ENCODE measurements at regions not wholly inside any gene's neighbourhood (a gene's known extent, or its start where the extent isn't known, plus 50 kb on each side); places are given as distances from the start of the nearest gene placed in this dataset.

DNA sequence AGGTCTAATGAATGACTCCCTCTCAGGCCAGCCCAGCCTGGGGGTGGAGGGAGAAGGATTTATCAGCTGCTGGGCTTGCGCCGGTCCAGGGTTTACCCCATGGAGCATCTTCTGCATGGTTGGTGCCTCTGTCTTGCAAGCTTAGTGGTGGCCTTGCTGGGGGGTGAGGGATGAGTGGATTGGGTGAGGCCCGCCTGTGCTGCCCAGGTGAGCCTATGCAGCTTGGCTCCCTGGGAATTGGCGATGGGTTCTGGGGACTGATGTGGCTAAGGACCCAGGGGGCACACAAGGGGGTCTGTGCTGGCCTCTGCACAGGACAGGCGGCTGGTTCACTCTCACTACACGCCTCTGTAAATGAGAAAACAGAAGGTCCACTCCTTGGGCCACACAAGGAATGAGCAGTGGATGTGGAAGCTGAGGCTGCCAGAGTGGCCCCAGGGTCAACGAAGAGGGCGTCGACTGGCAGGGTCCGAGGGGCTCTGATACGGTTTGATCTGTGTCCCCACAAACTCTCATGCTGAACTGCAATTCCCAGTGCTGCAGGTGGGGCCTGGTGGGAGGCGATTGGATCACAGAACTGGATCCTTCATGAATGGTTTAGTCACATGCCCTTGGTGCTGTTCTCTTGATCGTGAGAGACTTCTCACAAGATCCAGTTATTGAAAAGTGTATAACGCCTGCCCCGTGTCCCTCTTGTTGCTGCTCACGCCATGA lies 151.6 kb upstream of the HDAC4 start:
- ChIA-PET POLR2A (no interaction called here), RAD21 (ENCODE audit: unreplicated experiment) (no interaction called here), CTCF (no interaction called here), SMC1A (ENCODE audit: uncharacterized antibody, unreplicated experiment) (no interaction called here)
- no peak overlapping the region for H3K27ac ChIP-seq (ENCODE audit: control insufficient read depth, insufficient read depth)
- H2AFZ ChIP-seq (ENCODE audit: control insufficient read depth, low read depth, low read length) = no peak overlapping the region
- H4K20me1 ChIP-seq (ENCODE audit: control insufficient read depth, insufficient read depth) = no peaks in the 10 kb centered on the region
- H3K4me2 ChIP-seq (ENCODE audit: control insufficient read depth, insufficient read depth) = no peak overlapping the region
- 50% methylated on average over 16 of the region's 16 CpGs for WGBS (ENCODE audit: insufficient coverage, insufficient replicate concordance, low lambda C conversion rate, missing lambda C conversion rate)
- no peaks in the 10 kb centered on the region; a peak in 3 of 4 replicates for H3K27me3 ChIP-seq (replicated peaks in 1 of 2; ENCODE audit: control insufficient read depth in 2 of 2, insufficient read depth in 2 of 2, low read length in 1 of 2)
- no TSS peak for BruUV-seq (replicated peaks)
- H3K9me3 ChIP-seq (replicated peaks; ENCODE audit: control insufficient read depth, insufficient read depth, low read length) = no peaks in the 10 kb centered on the region
- no peaks in the 10 kb centered on the region for H3K4me1 ChIP-seq (ENCODE audit: control insufficient read depth, insufficient read depth, low read length)
- ATAC-seq (no peak), FAIRE-seq (no peak), DNase-seq (ENCODE audit: low read depth, low spot score) (no peak)
- H3K9ac ChIP-seq (ENCODE audit: control insufficient read depth, insufficient read depth, low read length) = no peak overlapping the region
- no peaks in the 10 kb centered on the region for H3K79me2 ChIP-seq (ENCODE audit: control insufficient read depth, insufficient read depth, low read length)
- no peaks in the 10 kb centered on the region for H3K36me3 ChIP-seq (ENCODE audit: control insufficient read depth in 2 of 2, insufficient read depth in 2 of 2, low read length in 1 of 2)
- in situ Hi-C loops (cut with MboI) = no loop called here
- no peak overlapping the region for H3K4me3 ChIP-seq
- intact Hi-C loops (cut with micrococcal nuclease; ENCODE audit: unreplicated experiment) = no loop called here
- TF ChIP-seq ZNF592 (IDR thresholded peaks at IDR 0.05) = no peak
- no peak for TF ChIP-seq ZNF384 (IDR thresholded peaks at IDR 0.05; ENCODE audit: borderline replicate concordance, low read depth, low read length)
- no peak for TF ChIP-seq POLR2A (IDR thresholded peaks at IDR 0.05; ENCODE audit: low read depth, low read length)
- TF ChIP-seq FOXK2 (IDR thresholded peaks at IDR 0.05) = no peak
- TF ChIP-seq SIN3A (IDR thresholded peaks at IDR 0.05; ENCODE audit: low read depth, low read length) = no peak
- no peak for TF ChIP-seq CBX3 (IDR thresholded peaks at IDR 0.05; ENCODE audit: borderline replicate concordance, low read depth)
- TF ChIP-seq NFYA (IDR thresholded peaks at IDR 0.05; ENCODE audit: borderline replicate concordance, low read depth, low read length) = no peak
- TF ChIP-seq, protein P1, sequence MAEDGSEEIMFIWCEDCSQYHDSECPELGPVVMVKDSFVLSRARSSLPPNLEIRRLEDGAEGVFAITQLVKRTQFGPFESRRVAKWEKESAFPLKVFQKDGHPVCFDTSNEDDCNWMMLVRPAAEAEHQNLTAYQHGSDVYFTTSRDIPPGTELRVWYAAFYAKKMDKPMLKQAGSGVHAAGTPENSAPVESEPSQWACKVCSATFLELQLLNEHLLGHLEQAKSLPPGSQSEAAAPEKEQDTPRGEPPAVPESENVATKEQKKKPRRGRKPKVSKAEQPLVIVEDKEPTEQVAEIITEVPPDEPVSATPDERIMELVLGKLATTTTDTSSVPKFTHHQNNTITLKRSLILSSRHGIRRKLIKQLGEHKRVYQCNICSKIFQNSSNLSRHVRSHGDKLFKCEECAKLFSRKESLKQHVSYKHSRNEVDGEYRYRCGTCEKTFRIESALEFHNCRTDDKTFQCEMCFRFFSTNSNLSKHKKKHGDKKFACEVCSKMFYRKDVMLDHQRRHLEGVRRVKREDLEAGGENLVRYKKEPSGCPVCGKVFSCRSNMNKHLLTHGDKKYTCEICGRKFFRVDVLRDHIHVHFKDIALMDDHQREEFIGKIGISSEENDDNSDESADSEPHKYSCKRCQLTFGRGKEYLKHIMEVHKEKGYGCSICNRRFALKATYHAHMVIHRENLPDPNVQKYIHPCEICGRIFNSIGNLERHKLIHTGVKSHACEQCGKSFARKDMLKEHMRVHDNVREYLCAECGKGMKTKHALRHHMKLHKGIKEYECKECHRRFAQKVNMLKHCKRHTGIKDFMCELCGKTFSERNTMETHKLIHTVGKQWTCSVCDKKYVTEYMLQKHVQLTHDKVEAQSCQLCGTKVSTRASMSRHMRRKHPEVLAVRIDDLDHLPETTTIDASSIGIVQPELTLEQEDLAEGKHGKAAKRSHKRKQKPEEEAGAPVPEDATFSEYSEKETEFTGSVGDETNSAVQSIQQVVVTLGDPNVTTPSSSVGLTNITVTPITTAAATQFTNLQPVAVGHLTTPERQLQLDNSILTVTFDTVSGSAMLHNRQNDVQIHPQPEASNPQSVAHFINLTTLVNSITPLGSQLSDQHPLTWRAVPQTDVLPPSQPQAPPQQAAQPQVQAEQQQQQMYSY (CRISPR knock-in tag; IDR thresholded peaks at IDR 0.05) = no peak
- TF ChIP-seq TCF3 (IDR thresholded peaks at IDR 0.05; ENCODE audit: borderline replicate concordance, insufficient read depth, low read depth, low read length) = no peak
- TF ChIP-seq SREBF1 (IDR thresholded peaks at IDR 0.05; ENCODE audit: low read length) = no peak
- no peak for TF ChIP-seq RELB (IDR thresholded peaks at IDR 0.05; ENCODE audit: low read depth)
- TF ChIP-seq CBFB (IDR thresholded peaks at IDR 0.05; ENCODE audit: low read depth) = no peak
- no peak for TF ChIP-seq HDAC2 (IDR thresholded peaks at IDR 0.05)

All from GM12878 (cell line).